ENCODE measurements at regions not wholly inside any gene's neighbourhood (a gene's known extent, or its start where the extent isn't known, plus 50 kb on each side); places are given as distances from the start of the nearest gene placed in this dataset.

GRCh38 chr6:134506162-134506561, 188.2 kb upstream of the SGK1 start:
- H3K4me1 ChIP-seq (ENCODE audit: control insufficient read depth, insufficient read depth, low read depth, low read length): no peaks in the 10 kb centered on the region
- no peaks in the 10 kb centered on the region for H3K27me3 ChIP-seq (ENCODE audit: control insufficient read depth in 1 of 2, insufficient read depth in 1 of 2, low read length in 2 of 2)
- H2BK15ac ChIP-seq (ENCODE audit: low read depth, poor library complexity, severe bottlenecking): no peak overlapping the region
- no peak overlapping the region for H2BK5ac ChIP-seq (ENCODE audit: low read depth, low read length, poor library complexity, severe bottlenecking)
- no peak overlapping the region for H4K91ac ChIP-seq (ENCODE audit: low read length)
- no peak overlapping the region for H2BK120ac ChIP-seq (ENCODE audit: low read depth, low read length)
- H2AK5ac ChIP-seq (ENCODE audit: low read length, severe bottlenecking): no peak overlapping the region
- no peak overlapping the region for H3K23ac ChIP-seq (ENCODE audit: low read length in 2 of 2)
- H3K9ac ChIP-seq (ENCODE audit: low read length): no peak overlapping the region
- no peak overlapping the region for H3K4ac ChIP-seq (ENCODE audit: low read depth in 1 of 2, low read length in 2 of 2)
- H2BK12ac ChIP-seq (ENCODE audit: low read length in 2 of 2): no peak overlapping the region
- H3K18ac ChIP-seq (ENCODE audit: low read depth in 1 of 2, low read length in 2 of 2): no peak overlapping the region
- H2AFZ ChIP-seq (ENCODE audit: low read depth, low read length): no peak overlapping the region
- WGBS: 99% methylated on average over 3 of the region's 4 CpGs
- H3K4me3 ChIP-seq (ENCODE audit: insufficient read depth in 1 of 2, low read depth in 1 of 2, low read length in 2 of 2): no peak overlapping the region
- no peaks in the 10 kb centered on the region for H3K36me3 ChIP-seq (ENCODE audit: control insufficient read depth in 1 of 2, insufficient read depth in 2 of 2, low read depth in 1 of 2, low read length in 2 of 2)
- no peak for DNase-seq
- H3K4me2 ChIP-seq (ENCODE audit: low read length, poor library complexity, severe bottlenecking): no peak overlapping the region
- H3K14ac ChIP-seq (ENCODE audit: low read length in 2 of 2): no peak overlapping the region
- no peak overlapping the region for H3K27ac ChIP-seq (ENCODE audit: low read length, poor library complexity, severe bottlenecking)
- no peaks in the 10 kb centered on the region for H3K79me1 ChIP-seq (replicated peaks; ENCODE audit: low read length, poor library complexity, severe bottlenecking)
- H4K8ac ChIP-seq (ENCODE audit: low read length): no peak overlapping the region
- H3K9me3 ChIP-seq (ENCODE audit: control insufficient read depth, low read length): no peaks in the 10 kb centered on the region

- H3K36me3 ChIP-seq (ENCODE audit: control insufficient read depth in 1 of 2, insufficient read depth in 2 of 2, low read depth in 1 of 2, low read length in 2 of 2): no peaks in the 10 kb centered on the region
- no peaks in the 10 kb centered on the region for H3K9me3 ChIP-seq (ENCODE audit: control insufficient read depth, low read length)
- H3K79me1 ChIP-seq (replicated peaks; ENCODE audit: low read length, poor library complexity, severe bottlenecking): no peaks in the 10 kb centered on the region
- H3K4me2 ChIP-seq (ENCODE audit: low read length, poor library complexity, severe bottlenecking): no peak overlapping the region
- H3K4ac ChIP-seq (ENCODE audit: low read depth in 1 of 2, low read length in 2 of 2): no peak overlapping the region
- no peaks in the 10 kb centered on the region for H3K27me3 ChIP-seq (ENCODE audit: control insufficient read depth in 1 of 2, insufficient read depth in 1 of 2, low read length in 2 of 2)
- H2AK5ac ChIP-seq (ENCODE audit: low read length, severe bottlenecking): no peak overlapping the region
- no peak overlapping the region for H3K23ac ChIP-seq (ENCODE audit: low read length in 2 of 2)
- no peak overlapping the region for H3K14ac ChIP-seq (ENCODE audit: low read length in 2 of 2)
- DNase-seq: no peak
- H3K18ac ChIP-seq (ENCODE audit: low read depth in 1 of 2, low read length in 2 of 2): no peak overlapping the region
- WGBS: 79% methylated on average over 6 of the region's 7 CpGs
- H3K9ac ChIP-seq (ENCODE audit: low read length): no peak overlapping the region
- no peak overlapping the region for H2BK120ac ChIP-seq (ENCODE audit: low read depth, low read length)
- H2BK12ac ChIP-seq (ENCODE audit: low read length in 2 of 2): no peak overlapping the region
- H3K27ac ChIP-seq (ENCODE audit: low read length, poor library complexity, severe bottlenecking): no peak overlapping the region
- H2AFZ ChIP-seq (ENCODE audit: low read depth, low read length): no peak overlapping the region
- H2BK5ac ChIP-seq (ENCODE audit: low read depth, low read length, poor library complexity, severe bottlenecking): no peak overlapping the region
- no peak overlapping the region for H4K8ac ChIP-seq (ENCODE audit: low read length)
- no peak overlapping the region for H4K91ac ChIP-seq (ENCODE audit: low read length)
- no peaks in the 10 kb centered on the region for H3K4me1 ChIP-seq (ENCODE audit: control insufficient read depth, insufficient read depth, low read depth, low read length)
- no peak overlapping the region for H3K4me3 ChIP-seq (ENCODE audit: insufficient read depth in 1 of 2, low read depth in 1 of 2, low read length in 2 of 2)
- no peak overlapping the region for H2BK15ac ChIP-seq (ENCODE audit: low read depth, poor library complexity, severe bottlenecking)
Measured at GRCh38 chr6:134503585-134504281, 185.8 kb upstream of the SGK1 start.

- Histone ChIP-seq H3K18ac (ENCODE audit: low read depth in 1 of 2, low read length in 2 of 2) (peak overlapping the region in 1 of 2 experiments; percentile 30), H2AFZ (ENCODE audit: low read depth, low read length) (no peak overlapping the region), H3K27ac (ENCODE audit: low read length, poor library complexity, severe bottlenecking) (no peak overlapping the region), H2BK120ac (ENCODE audit: low read depth, low read length) (no peak overlapping the region), H3K4me1 (ENCODE audit: control insufficient read depth, insufficient read depth, low read depth, low read length) (no peaks in the 10 kb centered on the region), H2BK15ac (ENCODE audit: low read depth, poor library complexity, severe bottlenecking) (no peak overlapping the region), H3K9ac (ENCODE audit: low read length) (no peak overlapping the region), H3K14ac (ENCODE audit: low read length in 2 of 2) (no peak overlapping the region), H3K36me3 (ENCODE audit: control insufficient read depth in 1 of 2, insufficient read depth in 2 of 2, low read depth in 1 of 2, low read length in 2 of 2) (no peaks in the 10 kb centered on the region), H2BK12ac (ENCODE audit: low read length in 2 of 2) (no peak overlapping the region), H4K91ac (ENCODE audit: low read length) (no peak overlapping the region), H3K4me2 (ENCODE audit: low read length, poor library complexity, severe bottlenecking) (no peak overlapping the region), H3K4me3 (ENCODE audit: insufficient read depth in 1 of 2, low read depth in 1 of 2, low read length in 2 of 2) (no peak overlapping the region), H3K9me3 (ENCODE audit: control insufficient read depth, low read length) (no peaks in the 10 kb centered on the region), H3K79me1 (replicated peaks; ENCODE audit: low read length, poor library complexity, severe bottlenecking) (no peaks in the 10 kb centered on the region), H3K23ac (ENCODE audit: low read length in 2 of 2) (no peak overlapping the region), H2BK5ac (ENCODE audit: low read depth, low read length, poor library complexity, severe bottlenecking) (peak overlapping the region; percentile 14), H3K4ac (ENCODE audit: low read depth in 1 of 2, low read length in 2 of 2) (peak overlapping the region in 1 of 2 experiments; percentile 41), H4K8ac (ENCODE audit: low read length) (no peak overlapping the region), H2AK5ac (ENCODE audit: low read length, severe bottlenecking) (no peak overlapping the region), H3K27me3 (ENCODE audit: control insufficient read depth in 1 of 2, insufficient read depth in 1 of 2, low read length in 2 of 2) (no peaks in the 10 kb centered on the region)
- WGBS: 93% methylated on average over 12 of the region's 12 CpGs
- no peak for DNase-seq
Measured at GRCh38 chr6:134502614-134503549, 185.0 kb upstream of the SGK1 start.

GRCh38 chr6:134495890-134496248, 178.0 kb upstream of the SGK1 start:
- no peak overlapping the region for H2BK15ac ChIP-seq (ENCODE audit: low read depth, poor library complexity, severe bottlenecking)
- no peak overlapping the region for H4K91ac ChIP-seq (ENCODE audit: low read length)
- no peak overlapping the region for H2BK5ac ChIP-seq (ENCODE audit: low read depth, low read length, poor library complexity, severe bottlenecking)

More at GRCh38 chr6:134495890-134496248, 178.0 kb upstream of the SGK1 start:
- WGBS: 95% methylated on average over 5 of the region's 9 CpGs
- Histone ChIP-seq H2BK12ac (ENCODE audit: low read length in 2 of 2) (no peak overlapping the region), H3K4ac (ENCODE audit: low read depth in 1 of 2, low read length in 2 of 2) (no peak overlapping the region), H3K18ac (ENCODE audit: low read depth in 1 of 2, low read length in 2 of 2) (no peak overlapping the region), H3K14ac (ENCODE audit: low read length in 2 of 2) (no peak overlapping the region), H3K27ac (ENCODE audit: low read length, poor library complexity, severe bottlenecking) (no peak overlapping the region), H2BK120ac (ENCODE audit: low read depth, low read length) (no peak overlapping the region), H3K4me2 (ENCODE audit: low read length, poor library complexity, severe bottlenecking) (no peak overlapping the region), H3K4me3 (ENCODE audit: insufficient read depth in 1 of 2, low read depth in 1 of 2, low read length in 2 of 2) (no peak overlapping the region), H3K9me3 (ENCODE audit: control insufficient read depth, low read length) (no peaks in the 10 kb centered on the region), H2AFZ (ENCODE audit: low read depth, low read length) (no peak overlapping the region), H3K4me1 (ENCODE audit: control insufficient read depth, insufficient read depth, low read depth, low read length) (peaks cover 4% of the 10 kb centered on the region), H3K27me3 (ENCODE audit: control insufficient read depth in 1 of 2, insufficient read depth in 1 of 2, low read length in 2 of 2) (no peaks in the 10 kb centered on the region), H3K9ac (ENCODE audit: low read length) (no peak overlapping the region), H4K8ac (ENCODE audit: low read length) (no peak overlapping the region), H2AK5ac (ENCODE audit: low read length, severe bottlenecking) (no peak overlapping the region), H3K23ac (ENCODE audit: low read length in 2 of 2) (no peak overlapping the region), H3K36me3 (ENCODE audit: control insufficient read depth in 1 of 2, insufficient read depth in 2 of 2, low read depth in 1 of 2, low read length in 2 of 2) (no peaks in the 10 kb centered on the region), H3K79me1 (replicated peaks; ENCODE audit: low read length, poor library complexity, severe bottlenecking) (no peaks in the 10 kb centered on the region)
- no peak for DNase-seq

All from mesenchymal stem cell (in vitro differentiated cells and primary cell).